ENCODE measurements at regions not wholly inside any gene's neighbourhood (a gene's known extent, or its start where the extent isn't known, plus 50 kb on each side); places are given as distances from the start of the nearest gene placed in this dataset.
"Not testable (repeated sequence)": the region's sequence is repeated elsewhere in the genome, so short reads cannot be mapped to it uniquely, and the experiment has no call there.

- POLR2A ChIA-PET; H3K9me3 ChIP-seq (ENCODE audit: control extremely low read depth in 1 of 5, control insufficient read depth in 4 of 5, insufficient read depth in 2 of 5, low read depth in 1 of 5, low read length in 4 of 5); CTCF ChIA-PET; H3K27ac ChIP-seq (ENCODE audit: insufficient read depth in 1 of 2, low read depth in 1 of 2, low read length in 2 of 2, poor library complexity in 1 of 2, severe bottlenecking in 2 of 2); H3K4me3 ChIP-seq (ENCODE audit: control insufficient read depth in 1 of 7, extremely low read depth in 1 of 7, insufficient read depth in 4 of 7, low read depth in 2 of 7, low read length in 6 of 7); H3K4me1 ChIP-seq (ENCODE audit: control extremely low read depth in 1 of 4, control insufficient read depth in 4 of 4, insufficient read depth in 4 of 4, low read length in 3 of 4); DNase-seq; H3K27me3 ChIP-seq (replicated peaks in 2 of 5; ENCODE audit: control insufficient read depth in 4 of 5, insufficient read depth in 5 of 5, low read length in 4 of 5); H3K36me3 ChIP-seq (ENCODE audit: control insufficient read depth in 4 of 4, insufficient read depth in 4 of 4, low read length in 3 of 4): not testable (repeated sequence)
- 50% methylated on average over 1 of the region's 1 CpG for WGBS (ENCODE audit: insufficient coverage)
These were observed 1347.7 kb downstream of the TP53TG3F start for GRCh38 chr16:34806992-34807644.

GRCh38 chr16:34807844-34808243 is 1348.4 kb downstream of the TP53TG3F start:
- DNase-seq; H3K4me1 ChIP-seq (ENCODE audit: control extremely low read depth in 1 of 4, control insufficient read depth in 4 of 4, insufficient read depth in 4 of 4, low read length in 3 of 4); H3K4me3 ChIP-seq (ENCODE audit: control insufficient read depth in 1 of 7, extremely low read depth in 1 of 7, insufficient read depth in 4 of 7, low read depth in 2 of 7, low read length in 6 of 7); H3K27ac ChIP-seq (ENCODE audit: insufficient read depth in 1 of 2, low read depth in 1 of 2, low read length in 2 of 2, poor library complexity in 1 of 2, severe bottlenecking in 2 of 2); CTCF ChIA-PET; H3K9me3 ChIP-seq (ENCODE audit: control extremely low read depth in 1 of 5, control insufficient read depth in 4 of 5, insufficient read depth in 2 of 5, low read depth in 1 of 5, low read length in 4 of 5); POLR2A ChIA-PET; H3K27me3 ChIP-seq (replicated peaks in 2 of 5; ENCODE audit: control insufficient read depth in 4 of 5, insufficient read depth in 5 of 5, low read length in 4 of 5); H3K36me3 ChIP-seq (ENCODE audit: control insufficient read depth in 4 of 4, insufficient read depth in 4 of 4, low read length in 3 of 4): not testable (repeated sequence)

- CTCF ChIA-PET, POLR2A ChIA-PET: not testable (repeated sequence)
These were observed 1349.1 kb downstream of the TP53TG3F start for GRCh38 chr16:34808530-34808929.

More at GRCh38 chr16:34808530-34808929, 1349.1 kb downstream of the TP53TG3F start:
- WGBS (ENCODE audit: insufficient coverage): no CpG with 5 or more reads among the region's 2 CpGs
- H3K27ac ChIP-seq (ENCODE audit: insufficient read depth in 1 of 2, low read depth in 1 of 2, low read length in 2 of 2, poor library complexity in 1 of 2, severe bottlenecking in 2 of 2); H3K4me3 ChIP-seq (ENCODE audit: control insufficient read depth in 1 of 7, extremely low read depth in 1 of 7, insufficient read depth in 4 of 7, low read depth in 2 of 7, low read length in 6 of 7); H3K36me3 ChIP-seq (ENCODE audit: control insufficient read depth in 4 of 4, insufficient read depth in 4 of 4, low read length in 3 of 4); H3K4me1 ChIP-seq (ENCODE audit: control extremely low read depth in 1 of 4, control insufficient read depth in 4 of 4, insufficient read depth in 4 of 4, low read length in 3 of 4); H3K9me3 ChIP-seq (ENCODE audit: control extremely low read depth in 1 of 5, control insufficient read depth in 4 of 5, insufficient read depth in 2 of 5, low read depth in 1 of 5, low read length in 4 of 5); H3K27me3 ChIP-seq (replicated peaks in 2 of 5; ENCODE audit: control insufficient read depth in 4 of 5, insufficient read depth in 5 of 5, low read length in 4 of 5); DNase-seq: not testable (repeated sequence)
